Ureter (tissue), 1 donor: ENCODE measurements at regions not wholly inside any gene's neighbourhood (a gene's known extent, or its start where the extent isn't known, plus 50 kb on each side); places are given as distances from the start of the nearest gene placed in this dataset.

ENCODE experiments used
- DNase-seq: peaks from one replicate; pipeline ENCODE4 v3.0.0-alpha.2; 2020; ENCODE audit warnings: low spot score
- donor health status: DM: yes; HTN: yes; CAD: no.

GRCh38 chr21:43303275-43304178, 123.4 kb downstream of the SIK1 start:
- no peak for DNase-seq

GRCh38 chr21:43302769-43303168, 124.2 kb downstream of the SIK1 start:
- no peak for DNase-seq

GRCh38 chr21:43302062-43302700, 124.8 kb downstream of the SIK1 start:
- DNase-seq: no peak

- DNase-seq: no peak
These were observed 125.4 kb downstream of the SIK1 start for GRCh38 chr21:43301409-43302061.

- DNase-seq: no peak
These were observed 126.2 kb downstream of the SIK1 start for GRCh38 chr21:43300496-43301408.

- DNase-seq: no peak
These were observed 127.3 kb downstream of the SIK1 start for GRCh38 chr21:43299441-43300277.

GRCh38 chr21:43298546-43299440, 128.1 kb downstream of the SIK1 start:
- no peak for DNase-seq

GRCh38 chr21:43297989-43298388, 128.9 kb downstream of the SIK1 start:
- no peak for DNase-seq

- DNase-seq: no peak
These were observed 128.7 kb downstream of the CRYAA start for GRCh38 chr21:43297391-43297981.

- no peak for DNase-seq
These were observed 126.5 kb downstream of the CRYAA start for GRCh38 chr21:43295066-43295958.

GRCh38 chr21:43294194-43294902, 125.5 kb downstream of the CRYAA start:
- DNase-seq: no peak

- no peak for DNase-seq
These were observed 124.0 kb downstream of the CRYAA start for GRCh38 chr21:43292866-43293142.

- DNase-seq: no peak
These were observed 123.4 kb downstream of the CRYAA start for GRCh38 chr21:43292041-43292865.

- no peak for DNase-seq
These were observed 122.6 kb downstream of the CRYAA start for GRCh38 chr21:43291347-43291950.

GRCh38 chr21:43290421-43291346, 121.9 kb downstream of the CRYAA start:
- no peak for DNase-seq
